Gastrocnemius medialis (tissue), 4 donors: ENCODE measurements at regions not wholly inside any gene's neighbourhood (a gene's known extent, or its start where the extent isn't known, plus 50 kb on each side); places are given as distances from the start of the nearest gene placed in this dataset.

Source experiments
- CTCF ChIP-seq, 5 experiments: fragments of 450-650 bp in 3 of 5; fragments of 200-600 bp in 2 of 5; sonication (generic) in 2 of 5; IDR thresholded peaks in 4 of 5; conservative IDR thresholded peaks in 1 of 5; 1 replicate in 4 of 5; 2 replicates in 1 of 5; pipeline ENCODE4 v1.5.1; 2016 to 2019; ENCODE audit warnings: antibody characterized with exemption in 5 of 5, mild to moderate bottlenecking in 3 of 5, moderate library complexity in 3 of 5
- POLR2A ChIP-seq, 2 donors: fragments of 450-650 bp; IDR thresholded peaks; one replicate each; pipeline ENCODE4 v1.6.1; 2017; ENCODE audit warnings: antibody characterized with exemption in 2 of 2, mild to moderate bottlenecking in 2 of 2, moderate library complexity in 2 of 2

GRCh38 chr18:42413870-42414269 lies 458.8 kb downstream of the PIK3C3 start:
- TF ChIP-seq CTCF (IDR thresholded peaks at IDR 0.05 in 4 of 5, conservative IDR thresholded peaks at IDR 0.05 in 1 of 5) (no peak), POLR2A (IDR thresholded peaks at IDR 0.05) (no peak)
